ENCODE measurements at regions not wholly inside any gene's neighbourhood (a gene's known extent, or its start where the extent isn't known, plus 50 kb on each side); places are given as distances from the start of the nearest gene placed in this dataset.

- RAD21 ChIA-PET (ENCODE audit: unreplicated experiment), result no interaction called here
- Histone ChIP-seq H3K9me3 (replicated peaks; ENCODE audit: control insufficient read depth, insufficient read depth, low read length) (no peaks in the 10 kb centered on the region), H3K27me3 (replicated peaks in 1 of 2; ENCODE audit: control insufficient read depth in 2 of 2, insufficient read depth in 2 of 2, low read length in 1 of 2) (no peaks in the 10 kb centered on the region), H3K79me2 (ENCODE audit: control insufficient read depth, insufficient read depth, low read length) (no peaks in the 10 kb centered on the region), H4K20me1 (ENCODE audit: control insufficient read depth, insufficient read depth) (no peaks in the 10 kb centered on the region), H3K4me1 (ENCODE audit: control insufficient read depth, insufficient read depth, low read length) (no peaks in the 10 kb centered on the region), H3K36me3 (ENCODE audit: control insufficient read depth in 2 of 2, insufficient read depth in 2 of 2, low read length in 1 of 2) (no peaks in the 10 kb centered on the region), H2AFZ (ENCODE audit: control insufficient read depth, low read depth, low read length) (no peak overlapping the region), H3K4me2 (ENCODE audit: control insufficient read depth, insufficient read depth) (no peak overlapping the region), H3K9ac (ENCODE audit: control insufficient read depth, insufficient read depth, low read length) (no peak overlapping the region), H3K27ac (ENCODE audit: control insufficient read depth, insufficient read depth) (no peak overlapping the region), H3K4me3 (no peak overlapping the region)
- SMC1A ChIA-PET (ENCODE audit: uncharacterized antibody, unreplicated experiment), result interaction anchor here (1.1 to 1.7 kb wide), 5 partner anchors 9 to 45 kb away, joined by 3 to 6 read pairs (median 4); no protein-coding TSS in a partner anchor
- DNase-seq (ENCODE audit: low read depth, low spot score) (no peak), FAIRE-seq (no peak), ATAC-seq (no peak)
- POLR2A ChIA-PET, result interaction anchor here (1.0 kb wide), 1 partner anchor 26 kb away, joined by 3 read pairs; no protein-coding TSS in a partner anchor
- intact Hi-C loops (cut with micrococcal nuclease; ENCODE audit: unreplicated experiment), result no loop called here
- in situ Hi-C loops (cut with MboI), result no loop called here
- CTCF ChIA-PET, result interaction anchor here (0.6 to 1.0 kb wide), 2 partner anchors 12 to 363 kb away, joined by 3 read pairs; no protein-coding TSS in a partner anchor
- 26% methylated on average over 2 of the region's 2 CpGs for WGBS (ENCODE audit: insufficient coverage, insufficient replicate concordance, low lambda C conversion rate, missing lambda C conversion rate)
- no TSS peak for BruUV-seq (replicated peaks)
- TF ChIP-seq MYC (IDR thresholded peaks at IDR 0.05; ENCODE audit: insufficient read depth, insufficient read length, insufficient replicate concordance, low read length, severe bottlenecking) (no peak), SKIL (IDR thresholded peaks at IDR 0.05; ENCODE audit: low read depth, poor library complexity, severe bottlenecking) (no peak), YY1 (IDR thresholded peaks at IDR 0.05; ENCODE audit: low read depth, low read length) (no peak), RAD51 (IDR thresholded peaks at IDR 0.05) (no peak), MXI1 (IDR thresholded peaks at IDR 0.05; ENCODE audit: low read depth, low read length) (no peak), ASH2L (IDR thresholded peaks at IDR 0.05; ENCODE audit: borderline replicate concordance, low read depth) (no peak), MEF2B (IDR thresholded peaks at IDR 0.05; ENCODE audit: partially characterized antibody, poor library complexity, severe bottlenecking) (no peak), CUX1 (IDR thresholded peaks at IDR 0.05; ENCODE audit: insufficient replicate concordance, low read depth, low read length) (no peak), JUND (IDR thresholded peaks at IDR 0.05; ENCODE audit: low read depth, low read length) (no peak), EZH2 (IDR thresholded peaks at IDR 0.05; ENCODE audit: borderline replicate concordance, control insufficient read depth, low read depth, low read length) (no peak), BHLHE40 (IDR thresholded peaks at IDR 0.05; ENCODE audit: borderline replicate concordance in 1 of 2, low read depth in 2 of 2, low read length in 1 of 2) (no peak), RELB (IDR thresholded peaks at IDR 0.05; ENCODE audit: low read depth) (no peak), POU2F2 (IDR thresholded peaks at IDR 0.05; ENCODE audit: borderline replicate concordance, low read depth, low read length) (no peak)
These were observed 159.8 kb upstream of the FAM241A start for GRCh38 chr4:111985426-111985825.
